Cardiac muscle cell (in vitro differentiated cells and primary cell): ENCODE measurements at regions not wholly inside any gene's neighbourhood (a gene's known extent, or its start where the extent isn't known, plus 50 kb on each side); places are given as distances from the start of the nearest gene placed in this dataset.

Experiments used
- DNase-seq, 2 donors: peaks; one replicate each; pipeline versions ENCODE4 v3.0.0 to v3.0.0-alpha.2; 2010 to 2017; ENCODE audit warnings: low read depth in 1 of 2, low spot score in 1 of 2
- H3K27ac ChIP-seq: fragments of 200-600 bp; sonication (generic); 2 replicates; pipeline ENCODE4 v1.5.1; 2016
- H3K27me3 ChIP-seq: fragments of 200-600 bp; sonication (generic); 2 replicates; pipeline ENCODE4 v1.6.0; 2016; ENCODE audit warnings: control low read depth
- H3K36me3 ChIP-seq: fragments of 200-600 bp; sonication (generic); 2 replicates; pipeline ENCODE4 v1.5.1; 2016; ENCODE audit warnings: control low read depth
- H3K4me1 ChIP-seq: fragments of 200-600 bp; sonication (generic); 2 replicates; pipeline ENCODE4 v1.8.1; 2017; ENCODE audit warnings: low read depth, mild to moderate bottlenecking, mixed run types
- H3K4me3 ChIP-seq: fragments of 200-600 bp; sonication (generic); 2 replicates; pipeline ENCODE4 v1.5.1; 2016; ENCODE audit warnings: mild to moderate bottlenecking
- H3K9me3 ChIP-seq: fragments of 200-600 bp; sonication (generic); 2 replicates; pipeline ENCODE4 v1.5.1; 2017; ENCODE audit warnings: low read depth, mild to moderate bottlenecking, control low read depth
- TF ChIP-seq, protein P1 (sequence below): IDR thresholded peaks from 2 replicates; pipeline ENCODE4 v1.5.1; 2012; ENCODE audit warnings: low read depth, mild to moderate bottlenecking, low read length

DNA sequence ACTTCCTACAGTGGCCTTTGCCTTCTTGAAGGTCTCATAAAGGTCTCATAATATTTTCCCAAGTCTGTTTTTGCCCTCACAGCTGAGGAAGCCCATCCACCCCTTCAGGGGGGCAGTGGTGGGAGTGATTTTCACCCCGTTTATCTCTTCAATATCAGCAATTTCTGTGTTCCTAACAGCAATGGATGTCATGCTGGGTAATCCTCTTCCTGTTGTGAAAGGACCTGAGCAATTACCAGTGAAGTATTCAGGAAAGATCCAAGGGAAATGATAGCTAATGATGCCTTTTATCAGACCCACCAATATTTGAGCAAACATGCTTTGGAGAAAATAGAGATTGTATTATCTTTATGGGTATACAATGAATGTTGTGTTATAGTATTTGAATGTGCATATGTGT lies 226.9 kb downstream of the INSC start:
- TF ChIP-seq, protein P1, sequence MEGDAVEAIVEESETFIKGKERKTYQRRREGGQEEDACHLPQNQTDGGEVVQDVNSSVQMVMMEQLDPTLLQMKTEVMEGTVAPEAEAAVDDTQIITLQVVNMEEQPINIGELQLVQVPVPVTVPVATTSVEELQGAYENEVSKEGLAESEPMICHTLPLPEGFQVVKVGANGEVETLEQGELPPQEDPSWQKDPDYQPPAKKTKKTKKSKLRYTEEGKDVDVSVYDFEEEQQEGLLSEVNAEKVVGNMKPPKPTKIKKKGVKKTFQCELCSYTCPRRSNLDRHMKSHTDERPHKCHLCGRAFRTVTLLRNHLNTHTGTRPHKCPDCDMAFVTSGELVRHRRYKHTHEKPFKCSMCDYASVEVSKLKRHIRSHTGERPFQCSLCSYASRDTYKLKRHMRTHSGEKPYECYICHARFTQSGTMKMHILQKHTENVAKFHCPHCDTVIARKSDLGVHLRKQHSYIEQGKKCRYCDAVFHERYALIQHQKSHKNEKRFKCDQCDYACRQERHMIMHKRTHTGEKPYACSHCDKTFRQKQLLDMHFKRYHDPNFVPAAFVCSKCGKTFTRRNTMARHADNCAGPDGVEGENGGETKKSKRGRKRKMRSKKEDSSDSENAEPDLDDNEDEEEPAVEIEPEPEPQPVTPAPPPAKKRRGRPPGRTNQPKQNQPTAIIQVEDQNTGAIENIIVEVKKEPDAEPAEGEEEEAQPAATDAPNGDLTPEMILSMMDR, result no peak
- DNase-seq, result no peak
- H3K9me3 ChIP-seq, result no peaks in the 10 kb centered on the region

DNA sequence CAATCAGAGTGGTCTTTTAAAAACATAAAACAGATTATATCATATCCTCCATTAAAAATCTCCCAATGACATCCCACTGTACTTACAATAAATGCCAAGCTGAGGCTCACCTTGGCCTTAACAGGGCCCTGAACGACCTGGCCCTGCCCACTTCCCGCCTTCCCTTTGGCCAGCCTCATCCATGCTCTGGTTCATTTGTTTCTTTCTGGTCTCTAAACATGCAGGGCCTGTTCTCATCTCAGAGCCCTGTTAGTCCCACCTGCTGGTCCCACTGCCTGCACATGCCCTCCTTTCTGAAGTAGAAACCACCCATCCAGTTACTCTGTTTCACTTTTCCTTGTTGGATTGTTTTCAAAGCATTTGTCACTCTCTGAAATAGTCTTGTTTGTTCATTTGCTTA lies 227.4 kb downstream of the INSC start:
- H3K27ac ChIP-seq, result no peak overlapping the region
- TF ChIP-seq, protein P1, result no peak
- no peaks in the 10 kb centered on the region for H3K27me3 ChIP-seq
- no peaks in the 10 kb centered on the region for H3K36me3 ChIP-seq
- no peaks in the 10 kb centered on the region for H3K4me1 ChIP-seq
- DNase-seq, result no peak
- H3K4me3 ChIP-seq, result no peak overlapping the region
- H3K9me3 ChIP-seq, result no peaks in the 10 kb centered on the region

More for the DNA sequence above, 226.9 kb downstream of the INSC start:
- H3K27ac ChIP-seq, result no peak overlapping the region
- H3K4me1 ChIP-seq, result no peaks in the 10 kb centered on the region
- no peaks in the 10 kb centered on the region for H3K36me3 ChIP-seq
- no peaks in the 10 kb centered on the region for H3K27me3 ChIP-seq
- H3K4me3 ChIP-seq, result no peak overlapping the region

DNA sequence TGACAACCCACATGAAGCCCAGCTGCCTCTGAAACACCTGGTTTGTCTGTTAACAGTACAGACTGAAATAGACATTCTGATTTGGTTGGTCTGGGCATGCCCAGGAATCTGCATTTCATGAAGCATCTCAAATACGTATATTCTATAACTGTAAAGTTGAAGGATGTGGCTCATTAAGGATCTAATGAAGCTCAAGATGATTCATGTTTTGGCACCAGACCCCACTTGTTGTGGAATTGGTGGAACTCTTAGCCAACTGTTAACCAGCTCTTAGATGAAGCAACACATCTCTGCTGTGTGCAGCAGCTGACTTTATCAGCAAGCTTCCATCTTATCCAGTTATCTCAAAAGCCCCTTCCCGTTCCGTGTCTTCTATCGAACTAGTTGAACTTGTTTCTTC lies 232.2 kb downstream of the INSC start:
- Histone ChIP-seq H3K4me3 (no peak overlapping the region), H3K27me3 (no peaks in the 10 kb centered on the region), H3K27ac (no peak overlapping the region), H3K36me3 (no peaks in the 10 kb centered on the region), H3K9me3 (no peaks in the 10 kb centered on the region), H3K4me1 (no peaks in the 10 kb centered on the region)
- DNase-seq, result no peak
- TF ChIP-seq, protein P1, result no peak

DNA sequence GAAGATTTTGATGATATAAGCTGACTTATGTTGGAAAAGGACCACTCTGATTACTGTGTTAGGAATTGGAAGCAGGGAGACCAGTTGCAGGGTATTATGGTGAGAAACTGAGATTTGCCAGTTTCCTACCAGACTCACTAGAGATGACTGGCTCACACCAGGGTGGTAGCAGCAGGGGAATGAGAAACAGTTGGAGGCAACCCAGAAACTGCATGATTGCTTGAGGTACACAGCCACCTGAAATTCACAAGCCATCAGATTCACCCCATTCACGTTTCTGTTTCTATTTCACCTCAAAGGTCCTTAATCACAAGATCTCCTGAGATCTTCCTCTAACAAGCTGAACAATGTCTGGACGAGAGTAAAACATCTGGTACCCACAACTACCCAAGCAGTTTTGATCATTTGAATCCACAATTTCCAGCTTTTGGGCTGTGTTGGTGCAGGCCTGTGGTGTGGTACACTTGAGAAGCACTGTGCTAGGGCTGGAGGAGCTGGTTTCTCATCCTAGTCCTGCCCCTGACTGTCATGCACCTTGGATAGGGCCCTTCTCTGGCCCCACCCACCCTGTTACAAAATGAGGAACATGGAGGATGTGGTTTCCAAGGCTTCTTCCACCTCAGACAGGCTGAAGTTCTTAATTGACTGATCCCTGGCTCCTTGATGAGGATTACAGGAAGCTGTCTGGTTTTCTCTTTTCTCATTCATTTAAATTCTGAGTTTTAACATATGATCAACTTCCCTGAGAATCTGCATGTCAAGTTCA lies 233.4 kb downstream of the INSC start:
- H3K4me1 ChIP-seq, result no peaks in the 10 kb centered on the region
- no peak for DNase-seq
- TF ChIP-seq, protein P1, result no peak
- no peaks in the 10 kb centered on the region for H3K36me3 ChIP-seq
- H3K27ac ChIP-seq, result no peak overlapping the region
- H3K9me3 ChIP-seq, result no peaks in the 10 kb centered on the region
- no peak overlapping the region for H3K4me3 ChIP-seq
- no peaks in the 10 kb centered on the region for H3K27me3 ChIP-seq

DNA sequence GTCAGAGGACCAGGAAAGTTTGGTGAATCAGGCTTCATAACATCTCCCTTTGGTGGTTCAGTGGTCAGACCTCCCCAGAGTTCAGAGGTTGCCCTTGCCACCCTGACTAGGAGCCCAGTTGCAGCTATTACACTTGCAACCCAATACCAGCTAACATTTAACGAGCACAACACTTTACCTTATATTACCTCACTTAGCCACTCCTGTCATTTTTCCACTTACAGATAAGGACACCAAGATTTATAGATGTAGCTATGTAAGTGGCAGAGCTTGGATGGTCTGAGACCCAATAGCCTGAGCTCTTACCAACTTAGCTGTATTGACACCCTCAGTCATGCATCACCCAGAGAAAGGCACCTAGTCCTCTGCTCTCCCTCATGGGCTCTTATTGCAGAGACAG lies 234.7 kb downstream of the INSC start:
- no peaks in the 10 kb centered on the region for H3K4me1 ChIP-seq
- H3K9me3 ChIP-seq, result no peaks in the 10 kb centered on the region
- no peak for DNase-seq
- no peak overlapping the region for H3K4me3 ChIP-seq
- H3K36me3 ChIP-seq, result no peaks in the 10 kb centered on the region
- TF ChIP-seq, protein P1, result no peak
- H3K27ac ChIP-seq, result no peak overlapping the region
- H3K27me3 ChIP-seq, result no peaks in the 10 kb centered on the region
